Immature natural killer cell (primary cell): ENCODE measurements at regions not wholly inside any gene's neighbourhood (a gene's known extent, or its start where the extent isn't known, plus 50 kb on each side); places are given as distances from the start of the nearest gene placed in this dataset.

Experiments used
- DNase-seq, 3 donors: peaks; one replicate each; pipeline ENCODE4 v3.0.0; 2022; ENCODE audit warnings: mixed read lengths in 1 of 3
- H3K27ac Mint-ChIP-seq, 6 donors: one replicate each; pipeline ENCODE4 v1.8.0; 2020; ENCODE audit warnings: mixed read lengths in 6 of 6, mild to moderate bottlenecking in 5 of 6, inconsistent platforms in 4 of 6, moderate library complexity in 3 of 6
- H3K27me3 Mint-ChIP-seq, 3 donors: one replicate each; pipeline ENCODE4 v1.8.0; 2020 to 2021; ENCODE audit warnings: low read depth in 3 of 3, mild to moderate bottlenecking in 3 of 3, mixed read lengths in 3 of 3, moderate library complexity in 3 of 3, inconsistent platforms in 1 of 3
- H3K36me3 Mint-ChIP-seq, 3 donors: one replicate each; pipeline ENCODE4 v1.8.0; 2020; ENCODE audit warnings: mixed read lengths in 3 of 3, inconsistent platforms in 2 of 3, mild to moderate bottlenecking in 2 of 3
- H3K4me1 Mint-ChIP-seq, 2 donors: one replicate each; pipeline ENCODE4 v1.8.0; 2020; ENCODE audit warnings: inconsistent platforms in 2 of 2, mild to moderate bottlenecking in 2 of 2, mixed read lengths in 2 of 2, moderate library complexity in 1 of 2
- H3K4me3 Mint-ChIP-seq, 5 donors: one replicate each; pipeline ENCODE4 v1.8.0; 2020; ENCODE audit warnings: mild to moderate bottlenecking in 5 of 5, mixed read lengths in 5 of 5, inconsistent platforms in 3 of 5, moderate library complexity in 3 of 5
- H3K9me3 Mint-ChIP-seq, 6 donors: one replicate each; pipeline ENCODE4 v1.8.0; 2020; ENCODE audit warnings: mild to moderate bottlenecking in 6 of 6, mixed read lengths in 6 of 6, inconsistent platforms in 4 of 6, moderate library complexity in 3 of 6

GRCh38 chr9:118575341-118576070 lies 793.7 kb downstream of the BRINP1 start:
- Mint-ChIP-seq H3K36me3 (no peaks in the 10 kb centered on the region), H3K27me3 (no peaks in the 10 kb centered on the region), H3K27ac (no peak overlapping the region), H3K9me3 (peaks cover 4 to 16% (median 6%) of the 10 kb centered on the region in 6 donors), H3K4me1 (no peaks in the 10 kb centered on the region), H3K4me3 (no peak overlapping the region)
- no peak for DNase-seq

- no peak for DNase-seq
- Mint-ChIP-seq H3K4me3 (no peak overlapping the region), H3K4me1 (no peaks in the 10 kb centered on the region), H3K9me3 (peaks cover 4 to 16% (median 6%) of the 10 kb centered on the region in 6 donors), H3K27ac (no peak overlapping the region), H3K27me3 (no peaks in the 10 kb centered on the region), H3K36me3 (no peaks in the 10 kb centered on the region)
These were observed 792.1 kb downstream of the BRINP1 start for GRCh38 chr9:118577121-118577520.

- DNase-seq = no peak
- Mint-ChIP-seq H3K27me3 (no peaks in the 10 kb centered on the region), H3K27ac (no peak overlapping the region), H3K4me1 (no peaks in the 10 kb centered on the region), H3K36me3 (no peaks in the 10 kb centered on the region), H3K9me3 (peaks cover 4 to 16% (median 7%) of the 10 kb centered on the region in 6 donors), H3K4me3 (no peak overlapping the region)
These were observed 790.8 kb downstream of the BRINP1 start for GRCh38 chr9:118578467-118578866.

GRCh38 chr9:118583414-118583813 lies 785.8 kb downstream of the BRINP1 start:
- no peak for DNase-seq
- Mint-ChIP-seq H3K36me3 (no peaks in the 10 kb centered on the region), H3K4me1 (no peaks in the 10 kb centered on the region), H3K27me3 (no peaks in the 10 kb centered on the region), H3K9me3 (peaks cover 0 to 18% (median 5%) of the 10 kb centered on the region in 6 donors), H3K27ac (no peak overlapping the region), H3K4me3 (no peak overlapping the region)

- peaks cover 2 to 18% (median 8%) of the 10 kb centered on the region in 6 donors for H3K9me3 Mint-ChIP-seq
- H3K4me3 Mint-ChIP-seq = no peak overlapping the region
- H3K36me3 Mint-ChIP-seq = no peaks in the 10 kb centered on the region
- H3K27ac Mint-ChIP-seq = no peak overlapping the region
- no peaks in the 10 kb centered on the region for H3K4me1 Mint-ChIP-seq
- no peaks in the 10 kb centered on the region for H3K27me3 Mint-ChIP-seq
- DNase-seq = no peak
These were observed 782.3 kb downstream of the BRINP1 start for GRCh38 chr9:118586978-118587377.

- H3K9me3 Mint-ChIP-seq = peaks cover 0 to 17% (median 2%) of the 10 kb centered on the region in 6 donors
- no peaks in the 10 kb centered on the region for H3K36me3 Mint-ChIP-seq
- H3K27ac Mint-ChIP-seq = no peak overlapping the region
These were observed 774.8 kb downstream of the BRINP1 start for GRCh38 chr9:118594428-118594827.

GRCh38 chr9:118595719-118596305 lies 773.4 kb downstream of the BRINP1 start:
- peaks cover 0 to 17% (median 2%) of the 10 kb centered on the region in 6 donors for H3K9me3 Mint-ChIP-seq
- H3K4me3 Mint-ChIP-seq = no peak overlapping the region
- no peaks in the 10 kb centered on the region for H3K36me3 Mint-ChIP-seq
- no peak for DNase-seq
- H3K27me3 Mint-ChIP-seq = peaks cover 0 to 2% (median 0%) of the 10 kb centered on the region in 3 donors
- H3K27ac Mint-ChIP-seq = no peak overlapping the region
- no peaks in the 10 kb centered on the region for H3K4me1 Mint-ChIP-seq

More at GRCh38 chr9:118594428-118594827, 774.8 kb downstream of the BRINP1 start:
- no peak overlapping the region for H3K4me3 Mint-ChIP-seq
- H3K4me1 Mint-ChIP-seq = no peaks in the 10 kb centered on the region
- peaks cover 0 to 2% (median 0%) of the 10 kb centered on the region in 3 donors for H3K27me3 Mint-ChIP-seq
- no peak for DNase-seq

- Mint-ChIP-seq H3K4me3 (no peak overlapping the region), H3K27ac (no peak overlapping the region), H3K27me3 (peaks cover 0 to 2% (median 0%) of the 10 kb centered on the region in 3 donors), H3K9me3 (peaks cover 0 to 17% (median 2%) of the 10 kb centered on the region in 6 donors), H3K4me1 (no peaks in the 10 kb centered on the region), H3K36me3 (no peaks in the 10 kb centered on the region)
- DNase-seq = no peak
These were observed 772.7 kb downstream of the BRINP1 start for GRCh38 chr9:118596374-118597015.

- no peak overlapping the region for H3K27ac Mint-ChIP-seq
- no peak overlapping the region for H3K4me3 Mint-ChIP-seq
- no peak for DNase-seq
- H3K36me3 Mint-ChIP-seq = no peaks in the 10 kb centered on the region
- H3K9me3 Mint-ChIP-seq = peaks cover 0 to 10% (median under 1%) of the 10 kb centered on the region in 6 donors
- no peaks in the 10 kb centered on the region for H3K4me1 Mint-ChIP-seq
- H3K27me3 Mint-ChIP-seq = no peaks in the 10 kb centered on the region
These were observed 762.6 kb downstream of the BRINP1 start for GRCh38 chr9:118606668-118607067.

- no peak for DNase-seq
- H3K4me3 Mint-ChIP-seq = no peak overlapping the region
- peaks cover under 1 to 21% (median 4%) of the 10 kb centered on the region in 6 donors for H3K9me3 Mint-ChIP-seq
- no peaks in the 10 kb centered on the region for H3K4me1 Mint-ChIP-seq
- H3K27me3 Mint-ChIP-seq = no peaks in the 10 kb centered on the region
- no peaks in the 10 kb centered on the region for H3K36me3 Mint-ChIP-seq
- H3K27ac Mint-ChIP-seq = no peak overlapping the region
These were observed 759.7 kb downstream of the BRINP1 start for GRCh38 chr9:118609355-118610044.

- Mint-ChIP-seq H3K9me3 (peaks cover 1 to 31% (median 4%) of the 10 kb centered on the region in 6 donors), H3K4me3 (no peak overlapping the region), H3K36me3 (no peaks in the 10 kb centered on the region), H3K27ac (no peak overlapping the region), H3K4me1 (no peaks in the 10 kb centered on the region), H3K27me3 (peaks cover 0 to 2% (median 0%) of the 10 kb centered on the region in 3 donors)
- DNase-seq = no peak
These were observed 757.0 kb downstream of the BRINP1 start for GRCh38 chr9:118612201-118612600.

- peaks cover 3 to 31% (median 8%) of the 10 kb centered on the region in 6 donors for H3K9me3 Mint-ChIP-seq
These were observed 755.2 kb downstream of the BRINP1 start for GRCh38 chr9:118613996-118614395.

GRCh38 chr9:118618084-118618483 lies 751.2 kb downstream of the BRINP1 start:
- no peak overlapping the region for H3K27ac Mint-ChIP-seq
- no peaks in the 10 kb centered on the region for H3K36me3 Mint-ChIP-seq
- no peaks in the 10 kb centered on the region for H3K4me1 Mint-ChIP-seq
- peaks cover 0 to 41% (median 10%) of the 10 kb centered on the region in 6 donors for H3K9me3 Mint-ChIP-seq
- H3K4me3 Mint-ChIP-seq = no peak overlapping the region
- peaks cover 0 to 2% (median 0%) of the 10 kb centered on the region in 3 donors for H3K27me3 Mint-ChIP-seq
- DNase-seq = no peak

More at GRCh38 chr9:118613996-118614395, 755.2 kb downstream of the BRINP1 start:
- no peak for DNase-seq
- H3K27me3 Mint-ChIP-seq = peaks cover 0 to 2% (median 0%) of the 10 kb centered on the region in 3 donors
- no peak overlapping the region for H3K4me3 Mint-ChIP-seq
- no peak overlapping the region for H3K27ac Mint-ChIP-seq
- no peaks in the 10 kb centered on the region for H3K36me3 Mint-ChIP-seq
- H3K4me1 Mint-ChIP-seq = no peaks in the 10 kb centered on the region
